ENCODE measurements at regions not wholly inside any gene's neighbourhood (a gene's known extent, or its start where the extent isn't known, plus 50 kb on each side); places are given as distances from the start of the nearest gene placed in this dataset.
"Not testable (repeated sequence)": the region's sequence is repeated elsewhere in the genome, so short reads cannot be mapped to it uniquely, and the experiment has no call there.

GRCh38 chr1:234916840-234917239 is 211.8 kb downstream of the TOMM20 start:
- DNase-seq: no peak

- peak; percentile 59 for DNase-seq
Observed at GRCh38 chr1:234915924-234916675, 212.5 kb downstream of the TOMM20 start.

GRCh38 chr1:234914606-234915290 is 213.9 kb downstream of the TOMM20 start:
- DNase-seq: no peak

- DNase-seq: no peak
Observed at GRCh38 chr1:234913771-234914170, 214.9 kb downstream of the TOMM20 start.

- no peak for DNase-seq
Observed at GRCh38 chr1:234913278-234913649, 215.4 kb downstream of the TOMM20 start.

GRCh38 chr1:234912548-234913277 is 215.9 kb downstream of the TOMM20 start:
- no peak for DNase-seq

GRCh38 chr1:234911787-234912186 is 216.8 kb downstream of the TOMM20 start:
- no peak for DNase-seq

GRCh38 chr1:234911136-234911535 is 217.5 kb downstream of the TOMM20 start:
- not testable (repeated sequence) for DNase-seq

GRCh38 chr1:234909851-234910250 is 218.8 kb downstream of the TOMM20 start:
- no peak for DNase-seq

- DNase-seq: no peak
Observed at GRCh38 chr1:234909307-234909810, 219.3 kb downstream of the TOMM20 start.

GRCh38 chr1:234908571-234908970 is 220.1 kb downstream of the TOMM20 start:
- no peak for DNase-seq

GRCh38 chr1:234907940-234908405 is 220.7 kb downstream of the TOMM20 start:
- no peak for DNase-seq

- DNase-seq: no peak
Observed at GRCh38 chr1:234907208-234907939, 221.3 kb downstream of the TOMM20 start.

- no peak for DNase-seq
Observed at GRCh38 chr1:234906654-234907053, 222.0 kb downstream of the TOMM20 start.

GRCh38 chr1:234902774-234903547 is 225.7 kb downstream of the TOMM20 start:
- no peak for DNase-seq

- no peak for DNase-seq
Observed at GRCh38 chr1:234901491-234902049, 227.1 kb downstream of the TOMM20 start.

GRCh38 chr1:234900595-234900994 is 228.0 kb downstream of the TOMM20 start:
- no peak for DNase-seq

GRCh38 chr1:234899730-234900072 is 228.9 kb downstream of the TOMM20 start:
- DNase-seq: no peak

- peak; percentile 94 for DNase-seq
Observed at GRCh38 chr1:234899041-234899729, 229.5 kb downstream of the TOMM20 start.

- no peak for DNase-seq
Observed at GRCh38 chr1:234898455-234899033, 230.1 kb downstream of the TOMM20 start.

Data from NCI-H510A treated with DMSO at 0.1 percent for 48 hours (cell line).